PFSK-1 (cell line): ENCODE measurements at regions not wholly inside any gene's neighbourhood (a gene's known extent, or its start where the extent isn't known, plus 50 kb on each side); places are given as distances from the start of the nearest gene placed in this dataset.

Source experiments
- SIN3A ChIP-seq: IDR thresholded peaks from 2 replicates; pipeline ENCODE4 v1.6.1; 2012; ENCODE audit warnings: mild to moderate bottlenecking, low read length, moderate library complexity, borderline replicate concordance; ENCODE audit not compliant: insufficient read depth
- TF ChIP-seq, protein P1 (sequence below), 2 experiments: IDR thresholded peaks; 2 replicates each; pipeline versions ENCODE4 v1.6.1 to v1.8.0; 2011 to 2012; ENCODE audit warnings: low read depth in 2 of 2, low read length in 2 of 2, control low read depth in 1 of 2, inconsistent platforms in 1 of 2, mild to moderate bottlenecking in 1 of 2, moderate library complexity in 1 of 2; ENCODE audit not compliant: insufficient read depth in 1 of 2

DNA sequence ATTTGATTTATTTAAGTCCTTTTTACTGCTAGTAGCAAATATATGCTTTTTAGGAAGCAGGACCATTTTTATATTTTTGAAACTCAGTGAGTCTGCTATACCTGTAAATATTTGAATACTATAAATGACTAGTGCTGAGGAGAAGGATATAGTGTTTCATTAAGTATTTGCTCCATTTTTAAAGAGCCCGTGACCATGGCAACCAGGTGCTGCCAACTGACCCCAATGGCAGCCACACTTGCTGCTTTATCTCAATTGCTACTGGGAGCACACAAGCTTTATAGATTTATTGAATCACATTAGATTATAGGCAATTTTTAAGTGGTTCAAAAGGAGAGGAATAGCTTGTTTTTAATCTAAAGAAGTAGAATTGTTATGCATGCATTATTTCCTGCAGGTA lies 142.0 kb downstream of the SCG2 start:
- TF ChIP-seq SIN3A, result no peak
- TF ChIP-seq, protein P1, sequence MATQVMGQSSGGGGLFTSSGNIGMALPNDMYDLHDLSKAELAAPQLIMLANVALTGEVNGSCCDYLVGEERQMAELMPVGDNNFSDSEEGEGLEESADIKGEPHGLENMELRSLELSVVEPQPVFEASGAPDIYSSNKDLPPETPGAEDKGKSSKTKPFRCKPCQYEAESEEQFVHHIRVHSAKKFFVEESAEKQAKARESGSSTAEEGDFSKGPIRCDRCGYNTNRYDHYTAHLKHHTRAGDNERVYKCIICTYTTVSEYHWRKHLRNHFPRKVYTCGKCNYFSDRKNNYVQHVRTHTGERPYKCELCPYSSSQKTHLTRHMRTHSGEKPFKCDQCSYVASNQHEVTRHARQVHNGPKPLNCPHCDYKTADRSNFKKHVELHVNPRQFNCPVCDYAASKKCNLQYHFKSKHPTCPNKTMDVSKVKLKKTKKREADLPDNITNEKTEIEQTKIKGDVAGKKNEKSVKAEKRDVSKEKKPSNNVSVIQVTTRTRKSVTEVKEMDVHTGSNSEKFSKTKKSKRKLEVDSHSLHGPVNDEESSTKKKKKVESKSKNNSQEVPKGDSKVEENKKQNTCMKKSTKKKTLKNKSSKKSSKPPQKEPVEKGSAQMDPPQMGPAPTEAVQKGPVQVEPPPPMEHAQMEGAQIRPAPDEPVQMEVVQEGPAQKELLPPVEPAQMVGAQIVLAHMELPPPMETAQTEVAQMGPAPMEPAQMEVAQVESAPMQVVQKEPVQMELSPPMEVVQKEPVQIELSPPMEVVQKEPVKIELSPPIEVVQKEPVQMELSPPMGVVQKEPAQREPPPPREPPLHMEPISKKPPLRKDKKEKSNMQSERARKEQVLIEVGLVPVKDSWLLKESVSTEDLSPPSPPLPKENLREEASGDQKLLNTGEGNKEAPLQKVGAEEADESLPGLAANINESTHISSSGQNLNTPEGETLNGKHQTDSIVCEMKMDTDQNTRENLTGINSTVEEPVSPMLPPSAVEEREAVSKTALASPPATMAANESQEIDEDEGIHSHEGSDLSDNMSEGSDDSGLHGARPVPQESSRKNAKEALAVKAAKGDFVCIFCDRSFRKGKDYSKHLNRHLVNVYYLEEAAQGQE (IDR thresholded peaks at IDR 0.05; ENCODE audit: insufficient read depth in 1 of 2, low read depth in 2 of 2, low read length in 2 of 2), result no peak
